Keratinocyte (primary cell): ENCODE measurements at regions not wholly inside any gene's neighbourhood (a gene's known extent, or its start where the extent isn't known, plus 50 kb on each side); places are given as distances from the start of the nearest gene placed in this dataset.

Experiments
- DNase-seq: peaks from one replicate; pipeline ENCODE4 v3.0.0-alpha.2; 2011; ENCODE audit warnings: low read depth, missing footprints, low spot score
- FAIRE-seq: peaks from 2 replicates; lab custom pipeline; 2011; peaks lifted over from hg19 to GRCh38; lab: Jason Lieb, UNC
- H2AFZ ChIP-seq: 2 replicates; pipeline ENCODE4 v1.6.0; 2012; ENCODE audit warnings: low read length, control low read depth, inconsistent platforms; ENCODE audit not compliant: control insufficient read depth
- H3K27ac ChIP-seq: 2 replicates; pipeline ENCODE4 v1.5.1; 2011; ENCODE audit warnings: low read length; ENCODE audit not compliant: control insufficient read depth, insufficient read depth
- H3K27me3 ChIP-seq: 3 replicates; pipeline ENCODE4 v1.6.0; 2011; ENCODE audit warnings: low read length; ENCODE audit not compliant: control insufficient read depth, insufficient read depth; ENCODE audit errors: extremely low read depth
- H3K36me3 ChIP-seq, 2 experiments: 2 replicates in 1 of 2; 3 replicates in 1 of 2; pipeline ENCODE4 v1.5.1; 2011; ENCODE audit warnings: low read length in 2 of 2, mild to moderate bottlenecking in 1 of 2; ENCODE audit not compliant: control insufficient read depth in 2 of 2, insufficient read depth in 2 of 2; ENCODE audit errors: extremely low read depth in 1 of 2
- H3K4me1 ChIP-seq: 3 replicates; pipeline ENCODE4 v1.5.1; 2011; ENCODE audit warnings: low read length; ENCODE audit not compliant: control insufficient read depth, insufficient read depth; ENCODE audit errors: extremely low read depth
- H3K4me2 ChIP-seq: 3 replicates; pipeline ENCODE4 v1.6.0; 2011; ENCODE audit warnings: low read depth, low read length; ENCODE audit not compliant: control insufficient read depth, insufficient read depth; ENCODE audit errors: extremely low read depth
- H3K4me3 ChIP-seq, 3 experiments: fragments of 200-600 bp in 1 of 3; sonication (generic) in 1 of 3; 2 replicates in 2 of 3; 3 replicates in 1 of 3; pipeline ENCODE4 v1.5.1; 2011 to 2016; ENCODE audit warnings: low read length in 3 of 3, mild to moderate bottlenecking in 3 of 3, control low read depth in 2 of 3, inconsistent platforms in 1 of 3, low read depth in 1 of 3, mixed read lengths in 1 of 3, mixed run types in 1 of 3, moderate library complexity in 1 of 3; ENCODE audit not compliant: control insufficient read depth in 2 of 3, insufficient read depth in 2 of 3; ENCODE audit errors: extremely low read depth in 1 of 3
- H3K79me2 ChIP-seq: 2 replicates; pipeline ENCODE4 v1.6.0; 2012; ENCODE audit warnings: low read length; ENCODE audit not compliant: control insufficient read depth, insufficient read depth
- H3K9ac ChIP-seq: 3 replicates; pipeline ENCODE4 v1.6.0; 2011; ENCODE audit warnings: low read length; ENCODE audit not compliant: control insufficient read depth, insufficient read depth; ENCODE audit errors: extremely low read depth
- H3K9me1 ChIP-seq: 3 replicates; pipeline ENCODE4 v1.6.0; 2011; ENCODE audit warnings: low read length; ENCODE audit not compliant: control insufficient read depth, insufficient read depth; ENCODE audit errors: extremely low read depth
- H3K9me3 ChIP-seq: 2 replicates; pipeline ENCODE4 v1.5.1; 2012; ENCODE audit warnings: low read depth, low read length; ENCODE audit not compliant: control insufficient read depth
- H4K20me1 ChIP-seq: 3 replicates; pipeline ENCODE4 v1.6.0; 2011; ENCODE audit warnings: low read length; ENCODE audit not compliant: control insufficient read depth, insufficient read depth; ENCODE audit errors: extremely low read depth
- EZH2 ChIP-seq: IDR thresholded peaks from one replicate; pipeline ENCODE4 v1.6.1; 2012; ENCODE audit warnings: inconsistent platforms, mild to moderate bottlenecking, low read length, moderate library complexity
- dilution Hi-C: fragments of 300-500 bp; cut with MboI; formaldehyde crosslinking; loops from one replicate; pipeline ENCODE4 v1.7.0; 2020; ENCODE audit warnings: low sequenced_read_pairs; ENCODE audit not compliant: extremely low pct_ligation_motif_present
- TF ChIP-seq, protein P1 (sequence below), 3 experiments: IDR thresholded peaks in 1 of 3; conservative IDR thresholded peaks in 1 of 3; optimal IDR thresholded peaks in 1 of 3; 2 replicates in 2 of 3; 3 replicates in 1 of 3; pipeline versions ENCODE3 to v1.5.1; 2011; ENCODE audit warnings: low read length in 3 of 3, mild to moderate bottlenecking in 3 of 3, moderate library complexity in 2 of 3, control low read depth in 1 of 3, inconsistent platforms in 1 of 3; ENCODE audit not compliant: insufficient read depth in 2 of 3; ENCODE audit errors: extremely low read depth in 1 of 3

DNA sequence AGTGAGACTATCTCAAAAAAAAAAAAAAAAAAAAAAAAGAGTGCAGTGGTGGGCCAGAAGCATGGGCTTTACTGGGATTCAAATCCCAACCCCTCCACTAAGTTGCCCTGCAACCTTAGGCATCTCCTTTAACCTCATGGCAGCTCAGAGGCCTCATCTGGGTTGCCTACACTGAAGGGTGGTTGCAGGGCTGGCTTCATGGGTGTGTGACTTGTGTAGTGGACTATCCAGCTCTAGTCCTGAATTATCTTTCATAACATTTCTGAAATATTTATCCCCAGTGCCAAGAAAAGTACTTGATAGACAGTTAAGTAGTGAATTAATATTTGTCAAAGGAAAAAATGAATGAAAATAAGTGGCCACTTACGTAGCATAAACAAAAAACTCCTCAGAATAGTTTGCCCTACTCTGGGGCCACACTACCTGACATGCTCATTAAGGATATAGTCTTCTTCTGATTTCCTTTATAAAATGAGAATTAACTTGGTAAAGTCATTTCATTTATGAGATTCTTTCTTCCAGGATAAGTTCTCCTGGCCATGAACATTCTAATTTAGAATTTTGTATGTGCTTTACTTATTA lies 116.0 kb upstream of the SYT13 start:
- Histone ChIP-seq H3K36me3 (no peaks in the 10 kb centered on the region), H3K4me2 (no peak overlapping the region), H3K9ac (no peak overlapping the region), H3K4me1 (no peaks in the 10 kb centered on the region), H3K9me1 (no peaks in the 10 kb centered on the region), H3K27ac (no peak overlapping the region), H3K4me3 (no peak overlapping the region), H3K27me3 (no peaks in the 10 kb centered on the region), H3K79me2 (no peaks in the 10 kb centered on the region), H3K9me3 (no peaks in the 10 kb centered on the region), H2AFZ (no peak overlapping the region), H4K20me1 (no peaks in the 10 kb centered on the region)
- TF ChIP-seq, protein P1, sequence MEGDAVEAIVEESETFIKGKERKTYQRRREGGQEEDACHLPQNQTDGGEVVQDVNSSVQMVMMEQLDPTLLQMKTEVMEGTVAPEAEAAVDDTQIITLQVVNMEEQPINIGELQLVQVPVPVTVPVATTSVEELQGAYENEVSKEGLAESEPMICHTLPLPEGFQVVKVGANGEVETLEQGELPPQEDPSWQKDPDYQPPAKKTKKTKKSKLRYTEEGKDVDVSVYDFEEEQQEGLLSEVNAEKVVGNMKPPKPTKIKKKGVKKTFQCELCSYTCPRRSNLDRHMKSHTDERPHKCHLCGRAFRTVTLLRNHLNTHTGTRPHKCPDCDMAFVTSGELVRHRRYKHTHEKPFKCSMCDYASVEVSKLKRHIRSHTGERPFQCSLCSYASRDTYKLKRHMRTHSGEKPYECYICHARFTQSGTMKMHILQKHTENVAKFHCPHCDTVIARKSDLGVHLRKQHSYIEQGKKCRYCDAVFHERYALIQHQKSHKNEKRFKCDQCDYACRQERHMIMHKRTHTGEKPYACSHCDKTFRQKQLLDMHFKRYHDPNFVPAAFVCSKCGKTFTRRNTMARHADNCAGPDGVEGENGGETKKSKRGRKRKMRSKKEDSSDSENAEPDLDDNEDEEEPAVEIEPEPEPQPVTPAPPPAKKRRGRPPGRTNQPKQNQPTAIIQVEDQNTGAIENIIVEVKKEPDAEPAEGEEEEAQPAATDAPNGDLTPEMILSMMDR (optimal IDR thresholded peaks at IDR 0.05 in 1 of 3, IDR thresholded peaks at IDR 0.05 in 1 of 3, conservative IDR thresholded peaks at IDR 0.05 in 1 of 3; ENCODE audit: extremely low read depth in 1 of 3, insufficient read depth in 2 of 3, low read length in 3 of 3): no peak
- TF ChIP-seq EZH2: no peak
- dilution Hi-C loops: no loop called here
- FAIRE-seq (no peak), DNase-seq (no peak)

GRCh38 chr11:45400591-45400990 lies 114.5 kb upstream of the SYT13 start:
- no peak overlapping the region for H3K4me3 ChIP-seq
- H2AFZ ChIP-seq: no peak overlapping the region
- H3K4me2 ChIP-seq: no peak overlapping the region
- H3K27ac ChIP-seq: no peak overlapping the region
- no peaks in the 10 kb centered on the region for H4K20me1 ChIP-seq
- H3K9me1 ChIP-seq: no peaks in the 10 kb centered on the region
- H3K79me2 ChIP-seq: no peaks in the 10 kb centered on the region
- FAIRE-seq (no peak), DNase-seq (no peak)
- no peaks in the 10 kb centered on the region for H3K27me3 ChIP-seq
- H3K36me3 ChIP-seq: no peaks in the 10 kb centered on the region
- TF ChIP-seq, protein P1 (optimal IDR thresholded peaks at IDR 0.05 in 1 of 3, IDR thresholded peaks at IDR 0.05 in 1 of 3, conservative IDR thresholded peaks at IDR 0.05 in 1 of 3; ENCODE audit: extremely low read depth in 1 of 3, insufficient read depth in 2 of 3, low read length in 3 of 3): no peak
- no peaks in the 10 kb centered on the region for H3K4me1 ChIP-seq
- dilution Hi-C loops: no loop called here
- no peak overlapping the region for H3K9ac ChIP-seq
- no peaks in the 10 kb centered on the region for H3K9me3 ChIP-seq
